ENCODE measurements at regions not wholly inside any gene's neighbourhood (a gene's known extent, or its start where the extent isn't known, plus 50 kb on each side); places are given as distances from the start of the nearest gene placed in this dataset.

DNA sequence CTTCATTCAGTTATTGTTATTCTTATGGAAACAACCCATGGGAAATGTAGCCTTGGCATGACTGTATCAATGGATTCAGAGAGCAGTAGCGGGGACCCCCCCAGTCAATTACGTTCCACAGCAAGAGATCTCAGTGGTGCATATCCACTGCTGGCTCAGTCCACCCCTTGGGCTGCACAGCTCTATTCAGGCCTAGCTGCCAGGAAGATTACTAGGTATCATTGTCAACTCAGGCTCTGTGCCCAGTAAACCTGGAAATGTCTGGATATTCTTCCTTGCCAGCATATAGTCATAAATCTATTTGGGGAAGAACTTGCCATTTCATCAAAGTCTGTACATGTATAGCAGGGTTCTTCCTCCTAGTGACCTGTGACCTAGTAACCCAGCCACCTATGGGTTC is 128.1 kb upstream of the CCDC54 start:
- TF ChIP-seq POLR2A (IDR thresholded peaks at IDR 0.05; ENCODE audit: low read depth) (no peak), POLR2AphosphoS5 (IDR thresholded peaks at IDR 0.05) (no peak)
- TF ChIP-seq, protein P1, sequence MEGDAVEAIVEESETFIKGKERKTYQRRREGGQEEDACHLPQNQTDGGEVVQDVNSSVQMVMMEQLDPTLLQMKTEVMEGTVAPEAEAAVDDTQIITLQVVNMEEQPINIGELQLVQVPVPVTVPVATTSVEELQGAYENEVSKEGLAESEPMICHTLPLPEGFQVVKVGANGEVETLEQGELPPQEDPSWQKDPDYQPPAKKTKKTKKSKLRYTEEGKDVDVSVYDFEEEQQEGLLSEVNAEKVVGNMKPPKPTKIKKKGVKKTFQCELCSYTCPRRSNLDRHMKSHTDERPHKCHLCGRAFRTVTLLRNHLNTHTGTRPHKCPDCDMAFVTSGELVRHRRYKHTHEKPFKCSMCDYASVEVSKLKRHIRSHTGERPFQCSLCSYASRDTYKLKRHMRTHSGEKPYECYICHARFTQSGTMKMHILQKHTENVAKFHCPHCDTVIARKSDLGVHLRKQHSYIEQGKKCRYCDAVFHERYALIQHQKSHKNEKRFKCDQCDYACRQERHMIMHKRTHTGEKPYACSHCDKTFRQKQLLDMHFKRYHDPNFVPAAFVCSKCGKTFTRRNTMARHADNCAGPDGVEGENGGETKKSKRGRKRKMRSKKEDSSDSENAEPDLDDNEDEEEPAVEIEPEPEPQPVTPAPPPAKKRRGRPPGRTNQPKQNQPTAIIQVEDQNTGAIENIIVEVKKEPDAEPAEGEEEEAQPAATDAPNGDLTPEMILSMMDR (IDR thresholded peaks at IDR 0.05) = no peak

All from esophagus muscularis mucosa (tissue), 3 donors.